HepG2 (cell line): ENCODE measurements at regions not wholly inside any gene's neighbourhood (a gene's known extent, or its start where the extent isn't known, plus 50 kb on each side); places are given as distances from the start of the nearest gene placed in this dataset.

Source experiments
- ATAC-seq: fragments of 200-7000 bp; cut with Tn5 transposase; 3 replicates; pipeline ENCODE4 v1.9.1; 2020; ENCODE audit warnings: mild to moderate bottlenecking, moderate library complexity
- BruUV-seq: library from RNA; stranded (reverse); fragments of 400-500 nt; replicated peaks from 2 replicates; lab custom pipeline; 2021; lab: Mats Ljungman, UMichigan
- CTCF ChIA-PET: fragments of 300-600 bp; formaldehyde crosslinking; extraction: SDS; loops from one replicate; lab custom pipeline; 2021; ENCODE audit warnings: low total read pairs, inconsistent platforms, low intra/inter-chr PET ratio; lab: Yijun Ruan, JAX
- POLR2A ChIA-PET: fragments of 350-600 bp; sonication (Branson Sonifier 250); formaldehyde crosslinking; loops from one replicate; lab custom pipeline; 2020; ENCODE audit warnings: antibody characterized with exemption, inconsistent platforms; lab: Yijun Ruan, JAX
- DNase-seq: peaks from one replicate; pipeline ENCODE4 v3.0.0-alpha.2; 2015; ENCODE audit warnings: low spot score
- FAIRE-seq: peaks from 3 replicates; lab custom pipeline; 2011; peaks lifted over from hg19 to GRCh38; lab: Jason Lieb, UNC
- H2AFZ ChIP-seq: one replicate; pipeline ENCODE4 v1.6.1; 2011; ENCODE audit warnings: low read length, inconsistent platforms
- H3K27ac ChIP-seq: fragments of 300-600 bp; 3 replicates; pipeline ENCODE4 v1.8.0; 2011; ENCODE audit warnings: mixed run types, mild to moderate bottlenecking, mixed read lengths, low read length, inconsistent platforms; ENCODE audit not compliant: insufficient read depth; ENCODE audit errors: extremely low read length
- H3K27me3 ChIP-seq, 2 experiments: fragments of 200-600 bp in 1 of 2; 2 replicates in 1 of 2; 3 replicates in 1 of 2; pipeline versions ENCODE4 v1.6.0 to v1.8.0; 2011; ENCODE audit warnings: low read length in 2 of 2, mild to moderate bottlenecking in 2 of 2, moderate library complexity in 2 of 2, inconsistent platforms in 1 of 2; ENCODE audit not compliant: insufficient read depth in 2 of 2, control insufficient read depth in 1 of 2
- H3K36me3 ChIP-seq, 2 experiments: fragments of 200-600 bp in 1 of 2; replicated peaks in 1 of 2; 2 replicates in 1 of 2; 3 replicates in 1 of 2; pipeline versions ENCODE4 v1.5.1 to v1.8.0; 2011; ENCODE audit warnings: low read length in 2 of 2, inconsistent platforms in 1 of 2; ENCODE audit not compliant: insufficient read depth in 2 of 2, control insufficient read depth in 1 of 2
- H3K4me1 ChIP-seq: 2 replicates; pipeline ENCODE4 v1.5.1; 2012; ENCODE audit warnings: low read length, inconsistent platforms; ENCODE audit not compliant: insufficient read depth
- H3K4me2 ChIP-seq: 2 replicates; pipeline ENCODE4 v1.6.0; 2011; ENCODE audit warnings: low read depth, low read length, inconsistent platforms
- H3K4me3 ChIP-seq, 3 experiments: fragments of 200-600 bp in 1 of 3; sonication (generic), shearing (Covaris generic) in 1 of 3; replicated peaks in 1 of 3; 2 replicates each; pipeline ENCODE4 v1.5.1; 2011 to 2016; ENCODE audit warnings: low read length in 3 of 3, inconsistent platforms in 2 of 3, low read depth in 2 of 3, mild to moderate bottlenecking in 2 of 3, control low read depth in 1 of 3, mixed read lengths in 1 of 3; ENCODE audit not compliant: insufficient read depth in 1 of 3
- H3K79me2 ChIP-seq: one replicate; pipeline ENCODE4 v1.6.1; 2011; ENCODE audit warnings: low read length, inconsistent platforms; ENCODE audit not compliant: insufficient read depth
- H3K9ac ChIP-seq: 2 replicates; pipeline ENCODE4 v1.6.0; 2011; ENCODE audit warnings: mild to moderate bottlenecking, low read depth, low read length, inconsistent platforms; ENCODE audit not compliant: insufficient read depth
- H3K9me3 ChIP-seq: 2 replicates; pipeline ENCODE4 v1.5.1; 2012; ENCODE audit warnings: mild to moderate bottlenecking, low read length
- H4K20me1 ChIP-seq: 2 replicates; pipeline ENCODE4 v1.6.0; 2011; ENCODE audit warnings: inconsistent platforms, mild to moderate bottlenecking, low read length, moderate library complexity; ENCODE audit not compliant: insufficient read depth
- GTF3A ChIP-seq: sonication (generic); formaldehyde crosslinking; conservative IDR thresholded peaks from 2 replicates; pipeline ENCODE4 v1.4.0; 2020; ENCODE audit warnings: mild to moderate bottlenecking, missing genetic modification reagents
- HNRNPK ChIP-seq: fragments of 200-400 bp; formaldehyde crosslinking; IDR thresholded peaks from 2 replicates; pipeline ENCODE4 v1.6.1; 2018; ENCODE audit warnings: low read length, low read depth, moderate library complexity, mild to moderate bottlenecking; ENCODE audit not compliant: poor library complexity, severe bottlenecking
- MED8 ChIP-seq: sonication (generic); formaldehyde crosslinking; IDR thresholded peaks from 2 replicates; pipeline ENCODE4 v1.8.1; 2023; ENCODE audit warnings: mild to moderate bottlenecking, missing genetic modification reagents; ENCODE audit not compliant: insufficient replicate concordance
- ZBTB33 ChIP-seq: sonication (generic); formaldehyde crosslinking; IDR thresholded peaks from 2 replicates; pipeline ENCODE4 v1.4.0; 2020; ENCODE audit warnings: missing genetic modification reagents
- ZKSCAN1 ChIP-seq: fragments of 150-350 bp; IDR thresholded peaks from 2 replicates; pipeline ENCODE4 v1.6.1; 2014; ENCODE audit warnings: low read length
- ZNF263 ChIP-seq: sonication (generic); formaldehyde crosslinking; IDR thresholded peaks from 2 replicates; pipeline ENCODE4 v1.4.0; 2020; ENCODE audit warnings: missing genetic modification reagents
- ZNF441 ChIP-seq: sonication (generic); formaldehyde crosslinking; IDR thresholded peaks from 2 replicates; pipeline ENCODE4 v1.7.0; 2021; ENCODE audit warnings: missing genetic modification reagents, borderline replicate concordance
- WGBS: methylation state at CpG from one replicate; pipeline ENCODE4 v1.1.6; 2017; ENCODE audit warnings: low lambda C conversion rate; 5-methylcytosine and 5-hydroxymethylcytosine counted together
- in situ Hi-C: cut with HindIII; loops from 2 replicates; pipeline ENCODE4 v1.10.0; 2017; ENCODE audit warnings: low pct_unique_long_range_greater_than_20kb; ENCODE audit not compliant: extremely low pct_ligation_motif_present
- intact Hi-C: fragments of 100-400 bp; cut with micrococcal nuclease; formaldehyde crosslinking; loops from one replicate; pipeline ENCODE4 v1.10.0; 2022; ENCODE audit not compliant: unreplicated experiment

GRCh38 chr5:28770307-28770706 is 1731.9 kb upstream of the CDH9 start:
- no peak for ATAC-seq
- Histone ChIP-seq H3K9me3 (no peaks in the 10 kb centered on the region), H3K27ac (no peak overlapping the region), H3K27me3 (no peaks in the 10 kb centered on the region), H3K4me1 (no peaks in the 10 kb centered on the region)
- TF ChIP-seq ZBTB33 (CRISPR knock-in tag) (no peak), HNRNPK (peak; percentile 84), ZKSCAN1 (no peak), ZNF263 (CRISPR knock-in tag) (no peak), GTF3A (CRISPR knock-in tag) (no peak), MED8 (CRISPR knock-in tag) (no peak), ZNF441 (CRISPR knock-in tag) (no peak)
- TF ChIP-seq, all 625 proteins: peak for 1
- BruUV-seq, result no TSS peak
- CTCF ChIA-PET, result no interaction called here
- no peak overlapping the region for H3K4me3 ChIP-seq
- no peaks in the 10 kb centered on the region for H3K79me2 ChIP-seq
- intact Hi-C loops (no loop called here), in situ Hi-C loops (no loop called here)
- no peaks in the 10 kb centered on the region for H4K20me1 ChIP-seq
- no peak for FAIRE-seq
- no peak for DNase-seq
- no peak overlapping the region for H3K9ac ChIP-seq
- POLR2A ChIA-PET, result no interaction called here
- no peaks in the 10 kb centered on the region for H3K36me3 ChIP-seq
- H3K4me2 ChIP-seq, result no peak overlapping the region
- H2AFZ ChIP-seq, result no peak overlapping the region
- WGBS, result 0% methylated on average over 4 of the region's 4 CpGs
